ENCODE measurements at regions not wholly inside any gene's neighbourhood (a gene's known extent, or its start where the extent isn't known, plus 50 kb on each side); places are given as distances from the start of the nearest gene placed in this dataset.

DNA sequence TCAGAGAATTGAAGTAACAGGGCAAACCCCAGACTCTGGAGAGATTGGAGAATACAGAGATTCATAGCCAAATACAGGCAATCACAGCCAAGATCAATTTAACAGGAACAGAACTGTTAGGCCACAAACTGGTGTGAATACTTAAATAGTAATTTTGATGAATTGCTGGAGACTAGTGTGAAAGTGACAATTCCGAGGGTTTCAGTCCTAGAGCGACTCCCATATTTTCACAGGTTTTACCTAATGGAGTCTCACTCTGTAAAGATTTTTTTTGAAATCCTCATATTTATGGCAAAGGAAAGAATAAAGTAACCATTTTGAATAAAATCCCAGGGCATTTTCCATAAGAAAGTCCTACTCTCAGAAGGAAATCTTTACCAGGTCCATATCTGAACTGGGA is 135.5 kb downstream of the MMUT start:
- in situ Hi-C loops (cut with HindIII; ENCODE audit: low pct_ligation_motif_present, low sequenced_read_pairs) = no loop called here
- peak overlapping the region; percentile 57 for H3K27ac ChIP-seq
- H3K27me3 ChIP-seq (replicated peaks) = no peaks in the 10 kb centered on the region
- H3K4me3 ChIP-seq (ENCODE audit: low read depth, low read length) = no peak overlapping the region
- no peaks in the 10 kb centered on the region for H3K36me3 ChIP-seq (replicated peaks)
- no peak for DNase-seq
- TF ChIP-seq, protein P1, sequence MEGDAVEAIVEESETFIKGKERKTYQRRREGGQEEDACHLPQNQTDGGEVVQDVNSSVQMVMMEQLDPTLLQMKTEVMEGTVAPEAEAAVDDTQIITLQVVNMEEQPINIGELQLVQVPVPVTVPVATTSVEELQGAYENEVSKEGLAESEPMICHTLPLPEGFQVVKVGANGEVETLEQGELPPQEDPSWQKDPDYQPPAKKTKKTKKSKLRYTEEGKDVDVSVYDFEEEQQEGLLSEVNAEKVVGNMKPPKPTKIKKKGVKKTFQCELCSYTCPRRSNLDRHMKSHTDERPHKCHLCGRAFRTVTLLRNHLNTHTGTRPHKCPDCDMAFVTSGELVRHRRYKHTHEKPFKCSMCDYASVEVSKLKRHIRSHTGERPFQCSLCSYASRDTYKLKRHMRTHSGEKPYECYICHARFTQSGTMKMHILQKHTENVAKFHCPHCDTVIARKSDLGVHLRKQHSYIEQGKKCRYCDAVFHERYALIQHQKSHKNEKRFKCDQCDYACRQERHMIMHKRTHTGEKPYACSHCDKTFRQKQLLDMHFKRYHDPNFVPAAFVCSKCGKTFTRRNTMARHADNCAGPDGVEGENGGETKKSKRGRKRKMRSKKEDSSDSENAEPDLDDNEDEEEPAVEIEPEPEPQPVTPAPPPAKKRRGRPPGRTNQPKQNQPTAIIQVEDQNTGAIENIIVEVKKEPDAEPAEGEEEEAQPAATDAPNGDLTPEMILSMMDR (IDR thresholded peaks at IDR 0.05; ENCODE audit: low read depth, low read length, missing control alignments) = no peak

DNA sequence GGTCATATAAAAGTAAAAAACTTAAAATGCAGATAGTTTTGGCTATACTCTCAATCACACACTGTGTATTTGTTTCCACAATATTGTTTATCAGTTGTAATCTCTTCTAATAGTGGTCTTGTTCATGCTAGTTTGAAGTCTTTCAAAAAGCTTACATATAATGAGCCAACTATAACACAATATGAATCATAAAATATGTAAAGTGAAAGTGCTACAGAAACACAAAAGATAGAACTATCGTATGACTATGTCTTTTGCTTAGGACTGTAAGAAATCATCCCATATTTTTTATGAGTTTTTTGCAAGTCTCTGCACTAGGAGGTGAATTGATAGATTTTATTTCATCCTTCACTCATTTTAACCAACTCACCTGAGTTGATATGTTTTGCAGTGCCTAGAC is 136.0 kb downstream of the MMUT start:
- peak overlapping the region; percentile 57 for H3K27ac ChIP-seq
- in situ Hi-C loops (cut with HindIII; ENCODE audit: low pct_ligation_motif_present, low sequenced_read_pairs) = no loop called here
- no peak overlapping the region for H3K4me3 ChIP-seq (ENCODE audit: low read depth, low read length)
- H3K36me3 ChIP-seq (replicated peaks) = no peaks in the 10 kb centered on the region
- DNase-seq = no peak
- TF ChIP-seq, protein P1 (IDR thresholded peaks at IDR 0.05; ENCODE audit: low read depth, low read length, missing control alignments) = no peak
- no peaks in the 10 kb centered on the region for H3K27me3 ChIP-seq (replicated peaks)

DNA sequence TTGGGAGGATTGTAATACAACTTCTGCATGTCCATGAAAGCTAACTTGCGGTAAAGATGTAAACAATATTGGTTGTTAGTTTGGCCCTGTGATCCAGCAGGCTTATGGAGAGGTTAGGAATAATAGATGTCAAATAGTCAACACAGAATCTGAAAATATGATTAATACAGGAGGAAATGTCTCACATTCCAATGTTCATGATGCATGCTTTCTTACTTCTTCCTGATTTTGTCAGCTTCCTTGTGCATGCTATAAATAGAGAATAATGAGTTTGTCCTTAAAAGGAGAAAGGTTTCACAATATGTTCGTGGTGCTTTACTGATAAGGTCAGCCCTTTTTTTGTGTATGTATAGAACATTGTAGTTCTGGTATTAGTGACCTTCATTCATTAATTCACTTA is 136.7 kb downstream of the MMUT start:
- Histone ChIP-seq H3K36me3 (replicated peaks) (no peaks in the 10 kb centered on the region), H3K27ac (peak overlapping the region; percentile 75), H3K4me3 (ENCODE audit: low read depth, low read length) (no peak overlapping the region), H3K27me3 (replicated peaks) (no peaks in the 10 kb centered on the region)
- peak; percentile 35 for DNase-seq
- TF ChIP-seq, protein P1 (IDR thresholded peaks at IDR 0.05; ENCODE audit: low read depth, low read length, missing control alignments) = no peak
- in situ Hi-C loops (cut with HindIII; ENCODE audit: low pct_ligation_motif_present, low sequenced_read_pairs) = no loop called here

DNA sequence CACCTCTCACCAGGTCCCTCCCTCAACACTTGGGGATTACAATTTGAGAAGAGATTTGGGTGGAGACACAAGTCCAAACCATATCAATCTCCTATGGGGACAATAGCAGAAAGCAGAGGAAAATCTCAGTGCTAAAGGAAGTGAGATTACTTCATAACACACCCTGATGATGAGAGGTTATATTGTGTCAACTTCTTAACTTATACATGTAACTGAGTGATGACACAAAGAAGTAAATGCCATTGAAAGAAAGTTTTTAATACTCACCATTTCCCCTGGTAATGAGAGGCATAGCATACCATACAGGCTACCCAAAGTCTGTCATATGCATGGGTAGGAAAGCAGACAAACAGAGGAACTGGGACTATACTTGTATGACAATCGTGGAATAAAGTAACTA is 137.2 kb downstream of the MMUT start:
- no peak for DNase-seq
- H3K27ac ChIP-seq = peak overlapping the region; percentile 75
- in situ Hi-C loops (cut with HindIII; ENCODE audit: low pct_ligation_motif_present, low sequenced_read_pairs) = no loop called here

DNA sequence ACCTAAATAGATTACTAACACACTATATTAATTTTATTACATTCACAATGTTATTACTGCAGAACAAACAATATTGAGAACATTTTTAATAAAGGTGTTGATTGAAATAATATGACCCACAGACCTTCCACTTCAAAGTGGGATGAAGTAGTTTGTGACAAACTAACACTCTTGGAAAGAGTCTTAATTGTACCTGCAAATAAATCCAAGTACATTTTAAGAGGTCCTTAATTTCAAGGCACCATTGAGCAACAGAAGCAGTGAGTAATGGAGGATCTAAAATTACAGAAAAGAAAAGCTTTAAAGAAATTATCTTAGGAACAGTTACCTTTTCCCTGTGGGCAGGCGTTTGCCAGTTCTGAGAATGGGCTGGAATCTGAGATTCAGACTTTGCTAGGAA is 140.2 kb downstream of the MMUT start:
- Histone ChIP-seq H3K27me3 (replicated peaks) (no peaks in the 10 kb centered on the region), H3K27ac (no peak overlapping the region), H3K36me3 (replicated peaks) (no peaks in the 10 kb centered on the region), H3K4me3 (ENCODE audit: low read depth, low read length) (no peak overlapping the region)
- no peak for DNase-seq
- TF ChIP-seq, protein P1 (IDR thresholded peaks at IDR 0.05; ENCODE audit: low read depth, low read length, missing control alignments) = no peak
- in situ Hi-C loops (cut with HindIII; ENCODE audit: low pct_ligation_motif_present, low sequenced_read_pairs) = no loop called here

More for the DNA sequence above, 137.2 kb downstream of the MMUT start:
- Histone ChIP-seq H3K4me3 (ENCODE audit: low read depth, low read length) (no peak overlapping the region), H3K27me3 (replicated peaks) (no peaks in the 10 kb centered on the region), H3K36me3 (replicated peaks) (no peaks in the 10 kb centered on the region)
- TF ChIP-seq, protein P1 (IDR thresholded peaks at IDR 0.05; ENCODE audit: low read depth, low read length, missing control alignments) = no peak

DNA sequence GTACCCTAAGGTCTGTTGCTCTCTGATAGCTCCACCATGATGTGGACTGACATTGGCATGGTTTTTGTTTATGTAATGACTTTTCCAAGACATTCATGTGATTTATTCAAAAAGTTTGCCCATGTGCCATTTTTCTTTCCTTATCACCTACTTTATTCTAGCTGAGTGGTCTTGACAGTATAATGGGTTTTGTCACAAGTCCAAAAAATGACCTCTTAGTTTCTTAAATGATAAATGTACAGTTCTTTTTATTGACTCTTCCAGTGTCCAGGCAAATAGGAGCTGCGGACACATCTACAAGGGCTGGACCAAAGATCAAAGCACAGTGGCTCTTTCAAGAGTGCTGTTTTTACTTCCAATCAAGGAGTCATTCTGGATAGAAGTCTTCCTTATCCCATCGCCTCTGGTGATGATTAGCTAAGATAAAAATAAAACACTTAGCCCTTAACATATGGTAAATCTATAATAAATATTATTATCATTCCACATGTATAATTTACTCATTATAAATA is 141.4 kb downstream of the MMUT start:
- Histone ChIP-seq H3K36me3 (replicated peaks) (no peaks in the 10 kb centered on the region), H3K4me3 (ENCODE audit: low read depth, low read length) (no peak overlapping the region), H3K27me3 (replicated peaks) (no peaks in the 10 kb centered on the region), H3K27ac (no peak overlapping the region)
- in situ Hi-C loops (cut with HindIII; ENCODE audit: low pct_ligation_motif_present, low sequenced_read_pairs) = no loop called here
- no peak for DNase-seq
- TF ChIP-seq, protein P1 (IDR thresholded peaks at IDR 0.05; ENCODE audit: low read depth, low read length, missing control alignments) = no peak
